PC-9 (cell line): ENCODE measurements at regions not wholly inside any gene's neighbourhood (a gene's known extent, or its start where the extent isn't known, plus 50 kb on each side); places are given as distances from the start of the nearest gene placed in this dataset.

ENCODE experiments used
- BruUV-seq: library from RNA; stranded (reverse); fragments of 400-500 nt; replicated peaks from 2 replicates; lab custom pipeline; 2021; lab: Mats Ljungman, UMichigan
- CTCF ChIA-PET: fragments of 300-600 bp; sonication (Branson Sonifier 250); formaldehyde crosslinking; loops from one replicate; lab custom pipeline; 2022; ENCODE audit warnings: antibody characterized with exemption; lab: Charles Lee
- POLR2A ChIA-PET: fragments of 300-600 bp; sonication (Branson Sonifier 250); formaldehyde crosslinking; loops from one replicate; lab custom pipeline; 2022; ENCODE audit warnings: antibody characterized with exemption; ENCODE audit not compliant: unreplicated experiment; lab: Charles Lee
- DNase-seq, 2 experiments: peaks; one replicate each; pipeline versions ENCODE4 v3.0.0 to v3.0.0-alpha.2; 2015 to 2022; ENCODE audit warnings: mixed read lengths in 1 of 2
- H2AFZ ChIP-seq: fragments of 200-600 bp; sonication (generic); 2 replicates; pipeline ENCODE4 v1.8.1; 2017; ENCODE audit warnings: antibody characterized with exemption
- H3F3A ChIP-seq: fragments of 200-600 bp; sonication (generic); 2 replicates; pipeline ENCODE4 v1.8.1; 2017; ENCODE audit warnings: antibody characterized with exemption, mild to moderate bottlenecking, low read depth; ENCODE audit not compliant: insufficient read depth
- H3K27ac ChIP-seq: fragments of 200-600 bp; sonication (generic); 2 replicates; pipeline ENCODE4 v1.6.1; 2016; ENCODE audit warnings: mixed run types
- H3K27me3 ChIP-seq: fragments of 200-600 bp; sonication (generic); 2 replicates; pipeline ENCODE4 v1.6.1; 2016; ENCODE audit warnings: low read depth, mixed run types; ENCODE audit not compliant: insufficient read depth
- H3K36me3 ChIP-seq: fragments of 200-600 bp; sonication (generic); 2 replicates; pipeline ENCODE4 v1.6.1; 2016; ENCODE audit warnings: low read depth, mixed run types
- H3K4me1 ChIP-seq: fragments of 200-600 bp; sonication (generic); replicated peaks from 2 replicates; pipeline ENCODE4 v1.6.1; 2016; ENCODE audit warnings: mixed run types; ENCODE audit not compliant: insufficient read depth
- H3K4me2 ChIP-seq: fragments of 200-600 bp; sonication (generic); 2 replicates; pipeline ENCODE4 v1.6.1; 2017; ENCODE audit warnings: mixed run types
- H3K4me3 ChIP-seq: fragments of 200-600 bp; sonication (generic); 2 replicates; pipeline ENCODE4 v1.6.1; 2016; ENCODE audit warnings: mixed run types
- H3K79me2 ChIP-seq: fragments of 200-600 bp; sonication (generic); 2 replicates; pipeline ENCODE4 v1.6.1; 2017; ENCODE audit warnings: low read depth, mixed run types
- H3K9me2 ChIP-seq: fragments of 200-600 bp; sonication (generic); 2 replicates; pipeline ENCODE4 v1.8.1; 2017; ENCODE audit warnings: mild to moderate bottlenecking; ENCODE audit not compliant: insufficient read depth
- H3K9me3 ChIP-seq: fragments of 200-600 bp; sonication (generic); 2 replicates; pipeline ENCODE4 v1.8.1; 2016; ENCODE audit warnings: low read depth; ENCODE audit not compliant: insufficient read depth
- H4K20me1 ChIP-seq: fragments of 200-600 bp; sonication (generic); 2 replicates; pipeline ENCODE4 v1.8.1; 2017; ENCODE audit not compliant: insufficient read depth
- CTCF ChIP-seq: fragments of 200-600 bp; sonication (generic); conservative IDR thresholded peaks from 2 replicates; pipeline ENCODE4 v1.6.1; 2017; ENCODE audit warnings: mixed run types, antibody characterized with exemption, mild to moderate bottlenecking, moderate library complexity
- EZH2 ChIP-seq: fragments of 200-600 bp; sonication (generic); IDR thresholded peaks from 2 replicates; pipeline ENCODE4 v1.8.0; 2017; ENCODE audit warnings: antibody characterized with exemption, low read depth
- intact Hi-C: fragments of 100-400 bp; cut with micrococcal nuclease; formaldehyde crosslinking; loops from one replicate; pipeline ENCODE4 v1.10.0; 2022; ENCODE audit not compliant: unreplicated experiment

- no TSS peak for BruUV-seq
- no peaks in the 10 kb centered on the region for H4K20me1 ChIP-seq
- ChIA-PET POLR2A (no interaction called here), CTCF (no interaction called here)
- no peak for DNase-seq
- H2AFZ ChIP-seq: no peak overlapping the region
- H3K9me3 ChIP-seq: no peaks in the 10 kb centered on the region
- no peak overlapping the region for H3K27ac ChIP-seq
- no peaks in the 10 kb centered on the region for H3K36me3 ChIP-seq
- no peak overlapping the region for H3K4me3 ChIP-seq
- intact Hi-C loops: no loop called here
- no peaks in the 10 kb centered on the region for H3K79me2 ChIP-seq
- TF ChIP-seq EZH2: no peak
- TF ChIP-seq CTCF: no peak
- H3K27me3 ChIP-seq: no peaks in the 10 kb centered on the region
- no peaks in the 10 kb centered on the region for H3K4me1 ChIP-seq
- H3K9me2 ChIP-seq: peaks cover 3% of the 10 kb centered on the region; the same call in 1 of the 2 replicates
- H3K4me2 ChIP-seq: no peak overlapping the region
- no peaks in the 10 kb centered on the region for H3F3A ChIP-seq
These were observed 763.3 kb upstream of the BRINP3 start for GRCh38 chr1:191240925-191241324.

- H2AFZ ChIP-seq: no peak overlapping the region
- no peak overlapping the region for H3K4me2 ChIP-seq
- H3F3A ChIP-seq: no peaks in the 10 kb centered on the region
- no peaks in the 10 kb centered on the region for H3K4me1 ChIP-seq
- POLR2A ChIA-PET: no interaction called here
- CTCF ChIA-PET: no interaction called here
- peaks cover 4% of the 10 kb centered on the region; the same call in 1 of the 2 replicates for H3K9me3 ChIP-seq
- H3K27me3 ChIP-seq: no peaks in the 10 kb centered on the region
- intact Hi-C loops: no loop called here
- no peaks in the 10 kb centered on the region for H4K20me1 ChIP-seq
- no peak for DNase-seq
- H3K36me3 ChIP-seq: no peaks in the 10 kb centered on the region
- H3K27ac ChIP-seq: no peak overlapping the region
- no peak overlapping the region for H3K4me3 ChIP-seq
- no peaks in the 10 kb centered on the region for H3K9me2 ChIP-seq
- H3K79me2 ChIP-seq: no peaks in the 10 kb centered on the region
- TF ChIP-seq CTCF (no peak), EZH2 (no peak)
- no TSS peak for BruUV-seq
These were observed 777.8 kb upstream of the BRINP3 start for GRCh38 chr1:191255354-191256054.

- no peak for TF ChIP-seq EZH2
- no peak for TF ChIP-seq CTCF
- Histone ChIP-seq H4K20me1 (no peaks in the 10 kb centered on the region), H3K4me2 (no peak overlapping the region), H3K27me3 (no peaks in the 10 kb centered on the region), H3K4me1 (no peaks in the 10 kb centered on the region), H3K36me3 (no peaks in the 10 kb centered on the region), H2AFZ (no peak overlapping the region), H3K4me3 (no peak overlapping the region), H3F3A (no peaks in the 10 kb centered on the region), H3K27ac (no peak overlapping the region), H3K9me3 (peaks cover 4% of the 10 kb centered on the region; the same call in 1 of the 2 replicates), H3K9me2 (no peaks in the 10 kb centered on the region; the same call in 1 of the 2 replicates), H3K79me2 (no peaks in the 10 kb centered on the region)
- ChIA-PET CTCF (no interaction called here), POLR2A (no interaction called here)
- intact Hi-C loops: no loop called here
- BruUV-seq: no TSS peak
- no peak for DNase-seq
These were observed 779.3 kb upstream of the BRINP3 start for GRCh38 chr1:191256917-191257316.
